Breast epithelium (tissue), 3 donors: ENCODE measurements at regions not wholly inside any gene's neighbourhood (a gene's known extent, or its start where the extent isn't known, plus 50 kb on each side); places are given as distances from the start of the nearest gene placed in this dataset.

Experiments
- CTCF ChIP-seq, 3 donors: fragments of 450-650 bp; IDR thresholded peaks; one replicate each; pipeline ENCODE4 v1.5.1; 2016 to 2017; ENCODE audit warnings: antibody characterized with exemption in 3 of 3, mild to moderate bottlenecking in 3 of 3, moderate library complexity in 3 of 3
- POLR2A ChIP-seq: fragments of 450-650 bp; IDR thresholded peaks from one replicate; pipeline ENCODE4 v1.6.1; 2016; ENCODE audit warnings: antibody characterized with exemption, mild to moderate bottlenecking, moderate library complexity
- POLR2AphosphoS5 ChIP-seq, 3 donors: sonication (generic); formaldehyde crosslinking; IDR thresholded peaks; one replicate each; pipeline ENCODE4 v1.6.1; 2017; ENCODE audit warnings: antibody characterized with exemption in 3 of 3

GRCh38 chr2:67783026-67783425 lies 279.8 kb downstream of the C1D start:
- TF ChIP-seq CTCF (IDR thresholded peaks at IDR 0.05) (no peak), POLR2A (no peak), POLR2AphosphoS5 (IDR thresholded peaks at IDR 0.05) (no peak)
